NCI-H524 (cell line): ENCODE measurements at regions not wholly inside any gene's neighbourhood (a gene's known extent, or its start where the extent isn't known, plus 50 kb on each side); places are given as distances from the start of the nearest gene placed in this dataset.

Experiments
- DNase-seq, 2 experiments: peaks; one replicate each; lab custom pipeline; 2025; lab: John Stamatoyannopoulos, UW

GRCh38 chr1:57799490-57800115, 375.7 kb upstream of the DAB1 start:
- DNase-seq: peak in 1 of 2 experiments; percentile 29

DNA sequence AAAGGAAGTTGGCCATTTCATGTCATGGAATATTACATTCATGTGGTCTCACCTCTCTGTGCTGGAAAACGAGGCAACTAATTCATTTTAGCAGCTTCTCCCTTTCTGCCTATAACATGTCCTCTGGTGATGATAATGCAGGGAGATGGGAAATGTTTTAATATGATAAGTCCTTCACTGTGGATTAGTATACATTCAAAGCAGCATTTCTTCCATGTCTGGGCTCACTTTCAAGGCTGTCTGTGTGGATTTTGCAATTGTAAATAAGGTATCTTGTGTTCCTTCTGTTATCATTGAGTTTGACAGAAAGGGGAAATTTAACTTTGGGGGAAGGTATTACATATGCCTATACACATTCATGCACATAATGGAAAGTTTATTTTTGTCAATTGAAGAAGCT, 374.7 kb upstream of the DAB1 start:
- no peak for DNase-seq

DNA sequence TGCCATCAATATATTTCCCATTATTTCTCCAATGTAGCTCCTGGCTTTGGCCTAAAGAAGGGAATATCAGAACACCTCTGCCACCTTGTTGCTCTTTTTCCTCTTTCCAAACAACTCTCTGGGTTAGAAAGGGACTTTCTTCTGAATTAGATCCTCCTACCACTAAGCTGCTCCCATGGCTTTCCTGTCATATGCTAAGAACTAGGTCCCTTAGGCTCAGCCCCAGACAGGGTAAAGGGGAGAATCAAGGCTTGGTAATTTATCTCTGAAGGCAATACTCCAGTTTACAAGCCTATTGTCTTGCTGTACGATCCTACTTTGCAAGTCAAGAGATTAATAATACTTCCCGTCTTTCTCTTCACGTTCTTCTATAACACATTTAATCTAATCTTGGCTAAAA, 373.2 kb upstream of the DAB1 start:
- DNase-seq: no peak

DNA sequence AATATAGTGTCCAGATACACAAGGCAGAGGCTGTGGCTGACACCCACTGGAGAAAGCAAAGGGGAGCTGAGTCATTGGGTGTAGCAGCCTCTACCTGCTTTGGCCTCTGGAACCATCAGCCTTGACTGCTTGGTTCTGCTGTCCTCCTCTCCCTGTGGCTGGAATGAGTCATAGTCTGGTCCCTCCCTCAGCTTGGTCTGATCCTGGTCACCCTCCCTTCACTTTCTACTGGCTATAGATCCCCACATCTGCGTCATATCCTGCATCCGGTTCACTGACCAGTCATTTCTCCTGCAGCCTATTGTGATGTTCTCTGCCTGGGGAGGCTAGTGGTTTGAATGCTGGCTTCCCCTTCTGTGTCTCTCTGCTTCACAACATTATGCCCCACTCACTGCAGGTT, 372.8 kb upstream of the DAB1 start:
- no peak for DNase-seq

DNA sequence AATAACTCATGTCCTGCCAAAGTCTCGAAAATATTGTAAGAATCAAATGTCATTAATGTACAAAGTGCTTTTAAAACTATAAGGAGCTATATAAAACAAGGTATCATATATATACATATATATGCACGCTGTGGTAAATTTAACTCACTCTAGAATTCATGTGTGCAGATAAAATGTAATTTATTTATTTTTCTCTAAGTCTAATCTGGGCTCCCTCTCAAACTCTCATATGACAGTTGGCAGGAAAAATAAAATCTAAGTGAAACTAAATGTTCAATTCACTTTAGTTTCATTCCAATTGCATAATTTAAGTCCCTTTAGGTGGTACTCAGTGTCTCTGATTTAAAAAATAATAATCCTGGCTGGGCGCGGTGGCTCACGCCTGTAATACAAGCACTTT, 372.0 kb upstream of the DAB1 start:
- DNase-seq: no peak

- no peak for DNase-seq
Measured at GRCh38 chr1:57794078-57794477, 370.2 kb upstream of the DAB1 start.

DNA sequence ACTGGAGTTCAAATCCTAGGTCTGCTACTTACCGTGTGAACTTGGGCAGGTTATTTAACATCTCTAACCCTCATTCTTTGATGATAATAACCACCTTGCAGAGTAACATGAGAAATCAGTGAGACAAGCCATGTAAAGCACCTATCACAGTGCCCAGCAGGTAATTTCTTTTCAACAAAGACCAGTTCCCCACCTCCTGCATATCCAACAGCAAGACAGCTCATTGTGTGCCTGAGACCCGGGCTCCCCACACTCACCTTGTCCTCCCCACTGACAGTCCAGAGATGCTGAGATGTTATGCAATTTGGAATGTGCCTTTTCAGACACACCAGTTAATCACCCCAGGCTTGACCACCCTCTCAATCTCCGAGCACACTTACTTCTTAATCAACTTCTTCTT, 367.6 kb upstream of the DAB1 start:
- DNase-seq: no peak

DNA sequence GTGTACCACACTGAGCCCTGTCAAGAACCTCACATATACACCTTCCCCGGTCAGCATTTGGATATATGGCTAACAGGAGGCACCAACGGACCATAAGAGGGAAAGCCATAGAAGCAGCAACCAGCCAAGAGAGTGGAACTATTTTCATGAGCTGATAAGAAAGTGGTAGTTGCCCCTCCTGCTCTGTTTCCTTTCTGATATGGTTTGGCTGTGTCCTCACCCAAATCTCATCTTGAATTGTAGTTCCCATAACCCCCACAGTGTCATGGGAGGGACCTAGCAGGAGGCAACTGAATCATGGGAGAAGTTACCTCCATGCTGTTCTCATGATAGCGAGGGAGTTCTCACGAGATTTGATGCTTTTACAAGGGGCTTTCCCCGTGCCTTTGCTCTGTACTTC, 366.1 kb upstream of the DAB1 start:
- no peak for DNase-seq

GRCh38 chr1:57788313-57788712, 364.5 kb upstream of the DAB1 start:
- DNase-seq: no peak

DNA sequence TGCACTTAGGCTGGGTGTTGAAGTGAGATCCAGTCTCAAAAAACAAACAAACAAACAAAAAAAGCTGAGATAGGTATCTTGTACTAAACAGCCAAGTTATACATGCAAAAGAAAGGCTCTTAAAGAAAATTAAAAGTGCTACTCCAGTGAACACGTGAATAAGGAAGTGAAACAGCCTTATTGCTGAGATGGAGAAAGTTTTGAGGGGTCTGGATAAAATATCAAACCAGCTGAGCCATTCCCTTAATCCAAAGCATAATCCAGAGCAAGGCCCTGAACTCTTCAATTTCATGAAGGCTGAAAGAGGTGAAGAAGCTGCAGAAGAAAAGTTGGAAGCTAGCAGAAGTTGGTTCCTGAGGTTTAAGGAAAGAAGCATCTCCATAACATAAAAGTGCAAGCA, 360.5 kb upstream of the DAB1 start:
- DNase-seq: no peak

DNA sequence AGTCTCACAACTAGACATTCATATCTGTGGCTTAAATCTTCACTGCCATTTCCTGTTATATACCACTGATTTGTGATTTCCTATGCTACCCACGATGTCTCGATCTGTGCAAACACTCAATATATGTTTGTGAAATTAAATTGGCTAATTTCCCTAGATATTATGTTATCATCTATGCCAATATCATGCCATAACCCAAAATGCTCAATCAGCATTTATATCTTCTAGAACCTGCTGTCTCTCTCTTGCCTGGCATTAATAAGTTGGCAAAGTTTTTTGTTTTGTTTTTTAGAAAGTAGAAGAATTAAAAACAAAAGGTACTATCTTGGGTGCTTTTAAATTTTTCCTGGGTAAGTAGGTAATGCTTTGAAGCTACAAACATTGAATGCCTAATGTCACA, 358.5 kb upstream of the DAB1 start:
- DNase-seq: no peak

DNA sequence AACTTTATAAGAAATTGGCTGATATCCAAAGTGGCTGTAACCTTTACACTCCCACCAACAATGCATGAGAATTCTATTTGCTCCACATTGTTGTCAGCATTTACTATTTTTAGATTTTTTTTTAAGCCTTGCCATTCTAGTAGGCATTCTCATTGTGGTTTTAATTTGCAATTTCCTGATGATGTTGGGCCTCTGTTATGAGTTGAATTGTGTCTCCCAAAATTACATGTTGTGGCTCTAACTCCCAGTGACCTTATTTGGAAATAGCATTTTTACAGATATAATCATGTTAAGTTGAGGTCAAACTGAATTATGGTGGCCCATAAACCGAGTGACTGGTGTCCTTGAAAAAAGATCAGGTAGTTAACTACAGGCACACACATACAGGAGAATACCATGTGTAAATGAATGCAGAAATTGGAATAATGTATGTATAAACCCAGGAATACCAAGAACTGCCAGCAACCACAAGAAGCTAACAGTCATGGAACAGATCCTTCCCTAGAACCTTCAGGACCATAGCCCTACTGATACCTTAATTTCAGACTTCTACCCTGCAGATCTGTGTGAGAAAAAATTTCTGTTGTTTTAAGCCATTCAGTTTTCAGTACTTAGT, 348.8 kb upstream of the DAB1 start:
- DNase-seq: no peak

- DNase-seq: peak; percentile 91 to 95
Measured at GRCh38 chr1:57770772-57771171, 346.9 kb upstream of the DAB1 start.

GRCh38 chr1:57770236-57770635, 346.4 kb upstream of the DAB1 start:
- DNase-seq: no peak

GRCh38 chr1:57761628-57762027, 337.8 kb upstream of the DAB1 start:
- peak; percentile 14 to 68 for DNase-seq

- no peak for DNase-seq
Measured at GRCh38 chr1:57752843-57753242, 329.0 kb upstream of the DAB1 start.

GRCh38 chr1:57748719-57749118, 324.9 kb upstream of the DAB1 start:
- DNase-seq: no peak

DNA sequence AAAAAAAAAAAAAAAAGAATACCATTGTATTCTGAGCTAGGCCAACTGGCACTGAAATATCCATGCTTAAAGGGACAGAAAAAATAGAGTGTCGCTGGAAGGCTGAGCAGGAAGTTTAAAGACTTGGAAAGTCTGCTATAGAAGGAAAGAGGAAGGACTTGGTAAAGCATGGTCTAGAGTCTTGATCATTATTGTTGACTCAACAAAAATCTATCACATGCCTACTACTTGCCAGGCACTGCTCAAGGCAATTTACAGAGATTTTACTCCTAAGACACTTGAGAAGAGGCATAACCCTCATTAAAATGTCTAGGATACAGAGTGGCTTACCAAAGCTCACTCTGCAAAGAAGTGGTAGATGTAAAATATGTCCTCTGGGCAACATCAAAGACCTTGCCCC, 324.0 kb upstream of the DAB1 start:
- DNase-seq: no peak

DNA sequence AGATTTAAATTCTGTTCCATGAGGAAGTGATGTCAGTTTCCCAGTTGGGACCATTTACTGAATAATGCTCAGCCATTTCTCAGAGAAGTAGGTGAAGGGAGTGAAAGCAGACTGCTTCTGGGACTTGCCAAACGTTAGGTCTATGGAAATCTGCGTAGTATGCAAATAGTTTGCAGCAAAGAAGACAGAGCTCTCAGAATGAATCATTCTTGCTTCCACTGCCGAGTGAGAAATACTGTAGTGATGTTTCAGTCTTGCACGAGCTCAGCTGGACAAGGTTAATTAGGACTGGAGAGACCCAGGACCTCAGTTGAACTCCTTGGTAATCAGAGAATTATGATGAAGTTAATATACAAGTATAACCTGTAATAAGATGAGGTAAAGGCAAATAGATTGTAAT, 317.7 kb upstream of the DAB1 start:
- no peak for DNase-seq

DNA sequence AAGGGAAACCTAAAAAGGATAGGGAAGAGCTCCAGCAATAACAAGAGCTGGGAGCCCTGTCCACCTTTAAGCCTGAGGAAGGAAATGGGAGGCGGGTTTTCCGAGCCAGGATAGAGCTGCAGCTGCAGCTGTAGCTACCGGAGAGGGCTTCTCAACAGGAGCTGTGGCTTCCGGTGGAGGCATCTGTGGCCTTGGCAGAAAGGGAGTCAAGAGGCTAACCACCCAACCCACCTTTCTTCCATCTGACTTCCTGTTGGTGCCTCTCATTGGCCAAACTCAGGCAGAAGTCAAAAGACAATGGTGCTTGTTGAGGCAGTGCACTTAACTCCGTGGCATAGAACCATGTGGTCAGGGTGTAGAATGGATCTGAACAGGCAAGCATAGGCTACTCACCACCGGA, 313.1 kb upstream of the DAB1 start:
- no peak for DNase-seq

DNA sequence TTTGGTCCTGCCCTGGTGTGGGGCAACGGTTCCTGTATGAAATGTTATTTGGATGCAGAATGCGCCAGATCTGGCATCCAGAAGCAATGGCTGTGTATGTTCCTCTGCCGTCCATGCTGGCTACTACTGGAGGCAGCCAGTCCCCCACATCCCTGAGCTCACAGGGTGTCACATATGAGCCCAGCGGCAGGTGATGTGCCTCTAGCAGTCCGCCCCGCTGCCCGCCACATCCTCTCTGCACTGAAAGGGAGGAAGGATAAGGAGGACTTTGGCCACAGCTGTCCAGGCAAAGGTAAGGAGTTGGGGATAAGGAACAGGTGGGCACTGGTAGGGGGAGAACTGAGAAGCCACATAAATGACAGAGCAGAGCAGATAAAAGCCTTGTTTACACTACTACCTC, 305.3 kb upstream of the DAB1 start:
- DNase-seq: peak in 1 of 2 experiments; percentile 39

GRCh38 chr1:57727121-57727520, 303.3 kb upstream of the DAB1 start:
- no peak for DNase-seq

GRCh38 chr1:57725318-57725717, 301.5 kb upstream of the DAB1 start:
- DNase-seq: no peak

GRCh38 chr1:57724535-57724934, 300.7 kb upstream of the DAB1 start:
- no peak for DNase-seq
